Activated naive CD8-positive, alpha-beta T cell treated with anti-CD3 and anti-CD28 coated beads, Interleukin-2, amount 50 U/mL, for 16 hours (primary cell): ENCODE measurements at regions not wholly inside any gene's neighbourhood (a gene's known extent, or its start where the extent isn't known, plus 50 kb on each side); places are given as distances from the start of the nearest gene placed in this dataset.
"Not testable (repeated sequence)": the region's sequence is repeated elsewhere in the genome, so short reads cannot be mapped to it uniquely, and the experiment has no call there.

Source experiments
- DNase-seq: peaks from one replicate; pipeline ENCODE4 v3.0.0-alpha.2; 2020; ENCODE audit warnings: low read depth, low spot score

- peak; percentile 6 for DNase-seq
Observed at GRCh38 chr13:24995225-24995804, 100.6 kb upstream of the PABPC3 start.

DNA sequence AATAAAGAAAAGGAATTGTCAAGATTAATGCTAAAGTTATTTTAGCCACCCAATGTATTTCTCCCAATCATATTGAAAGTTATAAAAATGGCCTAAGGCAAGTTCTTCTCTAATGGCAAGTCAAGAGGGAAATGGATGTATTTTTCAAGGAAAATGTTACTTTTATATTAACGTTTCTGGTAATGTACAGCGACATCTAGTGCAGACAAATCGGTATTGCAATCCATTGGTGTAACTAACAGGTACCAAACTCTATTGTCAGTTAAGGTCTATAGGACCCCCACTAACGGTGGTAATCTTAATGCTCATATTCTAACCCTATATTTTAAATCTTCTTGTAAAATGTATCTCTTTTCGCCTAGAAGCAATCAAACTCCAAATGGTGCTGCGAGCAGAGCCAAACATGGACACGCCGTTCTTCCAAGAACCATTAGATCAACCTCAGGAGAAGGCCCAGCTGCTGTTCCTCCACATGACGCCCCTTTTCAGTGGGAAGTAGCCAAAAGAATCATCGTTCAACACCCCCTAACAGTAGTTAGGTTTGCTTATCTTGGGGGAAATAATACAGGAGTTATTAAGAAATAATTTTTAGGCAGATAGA, 98.5 kb upstream of the PABPC3 start:
- DNase-seq, result no peak

- no peak for DNase-seq
Observed at GRCh38 chr13:24998433-24998832, 97.5 kb upstream of the PABPC3 start.

- no peak for DNase-seq
Observed at GRCh38 chr13:25001476-25002206, 94.3 kb upstream of the PABPC3 start.

DNA sequence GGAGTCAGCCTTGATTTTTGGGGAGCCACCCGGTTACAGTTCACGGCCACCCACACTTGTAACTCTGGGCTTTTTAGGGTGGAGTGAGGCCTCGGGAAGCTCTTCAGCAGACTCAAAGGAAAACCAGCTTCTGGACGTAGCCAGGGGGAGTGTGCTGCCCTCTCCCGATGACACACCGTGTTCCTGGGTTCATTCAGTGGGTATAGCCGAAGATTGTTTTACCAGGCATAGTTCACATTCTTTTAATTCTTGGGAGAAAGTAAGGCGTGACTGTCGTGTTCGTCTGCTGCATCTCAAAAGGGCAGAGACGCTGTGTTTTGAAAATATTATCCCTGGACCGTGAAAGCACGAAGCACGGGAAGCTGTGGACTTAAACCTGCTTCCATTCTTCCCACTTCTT, 93.6 kb upstream of the PABPC3 start:
- not testable (repeated sequence) for DNase-seq

DNA sequence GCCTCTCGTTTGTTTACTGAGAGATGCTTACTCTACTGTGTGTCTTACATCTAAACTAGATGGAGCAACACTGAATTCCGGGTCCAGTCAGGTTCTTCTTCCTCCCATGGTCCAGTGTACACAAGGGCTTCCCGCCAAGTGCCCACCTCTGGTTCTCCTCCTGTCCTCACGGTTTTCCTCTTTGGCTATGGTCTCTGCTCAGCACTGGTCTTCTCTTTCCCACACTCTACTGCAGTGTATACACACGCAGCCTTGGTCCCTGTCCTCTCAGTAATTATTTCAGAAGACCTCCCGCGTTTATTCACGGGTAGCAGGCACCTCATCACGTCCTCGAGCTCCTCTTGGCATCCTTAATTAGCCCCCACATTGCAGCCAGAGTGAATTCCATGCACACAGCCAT, 91.4 kb upstream of the PABPC3 start:
- DNase-seq, result not testable (repeated sequence)

GRCh38 chr13:25005050-25005497, 90.9 kb upstream of the PABPC3 start:
- not testable (repeated sequence) for DNase-seq

GRCh38 chr13:25007389-25007788, 88.5 kb upstream of the PABPC3 start:
- not testable (repeated sequence) for DNase-seq

- DNase-seq, result not testable (repeated sequence)
Observed at GRCh38 chr13:25014398-25014973, 81.5 kb upstream of the PABPC3 start.

DNA sequence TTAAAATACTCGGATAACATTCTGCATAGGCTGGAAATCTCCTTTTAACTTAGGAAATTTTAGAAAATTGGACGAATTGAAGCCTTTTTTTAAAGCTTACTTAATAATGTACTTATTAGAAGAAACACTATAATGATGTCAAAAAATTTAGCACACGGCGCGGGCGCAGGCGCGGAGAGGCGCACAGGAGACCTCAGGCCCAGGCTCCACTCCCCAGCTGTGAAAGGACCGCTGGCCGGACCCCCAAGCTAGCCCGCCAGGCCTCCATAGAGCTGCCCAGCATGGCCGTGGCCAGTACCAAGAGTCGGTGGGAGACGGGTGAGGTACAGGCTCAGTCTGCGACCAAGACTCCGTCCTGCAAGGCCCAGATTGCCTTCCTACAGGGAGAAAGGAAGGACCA, 78.8 kb upstream of the PABPC3 start:
- DNase-seq, result not testable (repeated sequence)

- not testable (repeated sequence) for DNase-seq
Observed at GRCh38 chr13:25017808-25018728, 77.9 kb upstream of the PABPC3 start.

- no peak for DNase-seq
Observed at GRCh38 chr13:25018729-25019115, 77.2 kb upstream of the PABPC3 start.

GRCh38 chr13:25019741-25020140, 76.2 kb upstream of the PABPC3 start:
- not testable (repeated sequence) for DNase-seq

DNA sequence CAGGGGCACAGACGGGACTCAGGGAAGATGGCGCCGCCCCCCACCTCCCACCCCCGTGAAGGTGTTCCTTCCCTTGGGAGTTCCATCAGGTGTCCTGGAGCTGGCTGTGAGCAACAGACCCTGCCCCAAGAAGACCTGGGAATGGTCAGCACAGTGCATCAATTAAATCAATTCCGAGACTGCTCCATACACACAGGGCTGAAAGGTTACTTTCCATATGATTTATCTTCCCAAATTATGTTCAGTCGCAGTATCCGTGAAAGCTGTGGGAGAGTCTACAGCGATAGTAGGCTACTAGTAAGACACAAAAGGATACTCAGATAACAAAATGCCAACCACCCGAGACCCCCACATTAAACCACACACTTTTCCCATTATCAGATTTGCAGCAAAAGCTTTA, 71.8 kb upstream of the PABPC3 start:
- no peak for DNase-seq

DNA sequence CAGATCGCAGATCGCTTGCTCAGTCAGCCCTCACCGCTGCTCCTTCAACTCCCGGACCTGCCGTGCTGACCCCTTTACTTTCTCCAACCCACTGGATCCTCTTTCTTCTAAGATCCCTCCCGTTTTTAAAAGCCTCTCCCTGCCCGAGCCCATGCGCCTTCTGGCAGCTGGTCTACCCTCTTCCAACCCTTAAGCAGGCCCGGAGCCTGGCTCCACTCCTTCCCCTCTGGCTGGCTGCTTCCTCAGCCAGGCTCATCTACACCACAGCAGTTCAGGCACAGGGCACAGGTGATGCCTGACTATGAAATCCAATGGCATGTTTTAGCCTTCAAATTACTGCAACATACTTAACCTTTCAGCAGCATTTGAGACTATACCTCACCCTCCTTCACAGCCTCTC, 63.8 kb upstream of the PABPC3 start:
- no peak for DNase-seq

- no peak for DNase-seq
Observed at GRCh38 chr13:25034173-25034572, 61.8 kb upstream of the PABPC3 start.

GRCh38 chr13:25037057-25037813, 58.7 kb upstream of the PABPC3 start:
- no peak for DNase-seq

- no peak for DNase-seq
Observed at GRCh38 chr13:25042151-25042865, 53.6 kb upstream of the PABPC3 start.

- no peak for DNase-seq
Observed at GRCh38 chr13:25044071-25044470, 51.9 kb upstream of the PABPC3 start.
